HG03175 (cell line): ENCODE measurements at regions not wholly inside any gene's neighbourhood (a gene's known extent, or its start where the extent isn't known, plus 50 kb on each side); places are given as distances from the start of the nearest gene placed in this dataset.

Experiments used
- ATAC-seq: cut with Tn5 transposase; IDR thresholded peaks from one replicate; pipeline ENCODE4 v1.9.1; 2021; ENCODE audit warnings: mild to moderate bottlenecking, moderate library complexity; ENCODE audit not compliant: unreplicated experiment

DNA sequence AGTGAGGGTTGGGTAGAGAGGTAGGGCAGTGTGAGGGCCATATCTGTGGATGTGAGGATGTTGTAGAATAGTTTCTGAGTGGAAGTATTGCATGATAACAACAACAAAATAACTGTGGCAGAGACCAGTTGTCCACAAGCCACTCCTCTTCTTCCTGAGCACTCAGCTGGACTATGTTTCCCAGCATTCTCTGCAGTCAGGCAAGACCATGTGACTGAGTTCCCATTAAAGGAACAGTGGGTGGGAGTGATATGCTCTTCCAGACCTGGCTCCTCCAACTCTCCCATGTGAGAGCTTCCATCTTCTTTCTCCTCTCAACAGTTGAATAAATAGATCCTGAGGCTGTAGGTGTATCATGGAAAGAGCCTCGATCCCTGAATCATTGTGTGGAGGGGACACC lies 272.4 kb downstream of the CBLN1 start:
- ATAC-seq, result no peak

DNA sequence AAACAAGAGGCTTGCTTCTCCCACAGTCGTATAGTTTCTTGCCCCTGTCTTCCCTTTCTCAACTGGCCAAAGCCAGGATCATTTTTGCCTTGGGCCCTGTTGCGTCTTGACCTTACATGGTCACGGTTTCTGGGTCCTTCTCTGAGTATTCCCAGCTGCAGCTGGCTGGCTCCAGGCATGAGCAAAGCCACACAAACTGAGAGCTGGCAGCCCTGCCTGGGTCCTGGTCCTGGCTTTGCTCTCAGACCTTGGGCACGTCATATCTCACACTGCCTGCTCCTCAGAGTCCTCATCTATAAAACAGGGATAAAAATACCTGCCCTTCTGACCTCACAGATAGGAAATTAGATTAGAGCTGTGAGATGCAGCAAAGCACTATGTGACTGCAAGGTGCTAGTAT lies 277.6 kb downstream of the CBLN1 start:
- no peak for ATAC-seq

DNA sequence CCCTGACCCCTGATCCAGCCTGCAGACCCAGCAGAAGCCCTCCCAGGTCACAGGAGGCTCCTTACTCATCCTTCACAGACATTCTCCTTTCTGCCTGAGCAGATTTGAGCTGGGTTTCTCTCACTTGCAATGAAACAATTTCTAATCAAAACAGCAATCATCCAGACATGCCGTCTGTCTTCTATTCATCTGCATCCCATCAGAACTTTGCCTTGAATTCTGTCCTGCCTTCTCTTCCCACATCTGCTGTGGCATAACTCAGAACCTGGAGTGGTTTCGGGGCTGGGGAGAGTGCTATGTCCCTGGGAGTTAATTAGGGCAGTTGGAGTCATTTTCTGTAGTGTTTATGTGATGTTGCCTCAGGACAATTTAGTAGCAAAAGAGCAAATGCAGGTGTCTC lies 278.6 kb downstream of the CBLN1 start:
- ATAC-seq, result no peak

DNA sequence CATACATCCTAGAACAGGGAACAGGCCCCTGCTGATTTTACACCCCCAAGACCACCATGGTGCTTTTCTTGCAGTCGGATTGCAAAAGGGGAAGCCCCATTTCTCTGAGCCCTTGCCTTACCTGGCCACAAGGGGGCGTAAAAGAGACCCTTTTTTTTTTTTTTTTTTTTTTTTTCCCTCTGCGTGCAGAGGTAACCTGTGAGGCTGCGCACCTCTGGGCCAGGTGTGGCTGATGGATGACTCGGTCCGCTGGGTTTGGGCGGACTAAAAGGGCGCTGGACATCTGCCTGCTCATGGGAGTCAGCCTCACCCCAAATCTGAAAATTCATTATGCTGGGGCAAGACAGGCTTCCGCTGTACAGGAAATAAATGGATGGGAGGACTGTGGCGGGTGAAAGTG lies 281.0 kb downstream of the CBLN1 start:
- no peak for ATAC-seq

DNA sequence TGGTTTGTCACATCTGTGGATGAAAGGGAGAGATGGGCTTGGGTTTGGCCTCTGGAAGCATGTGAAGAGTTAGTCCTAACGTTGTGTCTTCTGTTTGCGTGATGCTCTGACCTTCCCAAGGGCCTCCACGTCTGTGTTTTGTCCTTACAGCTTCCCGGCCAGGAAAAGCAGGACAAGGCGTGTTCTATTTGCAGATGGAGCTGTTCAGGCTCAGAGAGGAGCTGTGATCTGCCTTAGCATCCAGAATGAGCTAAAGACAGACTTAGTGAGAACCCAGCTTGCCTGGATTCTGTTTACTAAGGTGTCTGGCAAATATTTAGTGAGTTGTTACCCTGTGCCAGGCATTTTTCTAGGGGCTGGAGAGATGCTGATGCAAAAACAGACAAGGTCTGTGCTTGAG lies 282.1 kb downstream of the CBLN1 start:
- ATAC-seq, result no peak

DNA sequence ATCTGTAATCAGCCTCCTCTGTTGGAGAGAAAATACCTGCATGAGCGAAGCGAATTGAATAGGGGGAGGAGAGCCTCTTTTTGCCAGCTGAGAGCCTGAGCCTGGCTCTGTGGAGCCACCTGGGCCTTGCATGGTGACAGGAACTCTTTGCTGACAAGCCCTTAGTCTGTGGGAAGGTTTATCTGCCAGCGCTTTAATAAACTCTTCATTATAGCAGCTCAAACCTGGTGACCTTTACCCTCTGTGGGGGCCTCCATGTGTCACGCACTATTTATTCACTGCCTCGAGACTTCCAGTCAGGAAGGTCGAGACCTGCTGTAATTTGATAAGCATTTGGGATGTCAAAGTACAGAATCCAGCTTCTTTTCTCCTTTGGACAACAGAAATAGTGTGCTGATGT lies 282.6 kb downstream of the CBLN1 start:
- no peak for ATAC-seq

DNA sequence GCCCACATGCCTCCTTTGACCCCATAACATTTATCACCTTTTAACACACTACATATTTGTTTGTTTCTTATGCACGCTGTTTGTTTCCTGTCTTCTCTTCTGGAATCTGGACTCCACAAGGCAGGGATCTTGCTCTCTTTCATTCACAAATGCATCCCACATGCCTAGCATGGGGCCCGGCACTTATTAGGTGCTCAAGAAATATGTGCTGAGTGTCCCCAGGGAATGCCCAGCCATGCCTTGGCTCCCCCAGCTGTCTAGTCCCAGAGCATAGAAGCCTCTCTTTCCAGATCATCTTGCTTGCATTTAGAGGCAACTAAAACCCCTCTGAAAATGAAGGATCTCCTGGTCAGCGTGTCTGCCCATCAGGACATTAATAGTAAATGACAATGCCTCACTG lies 283.7 kb downstream of the CBLN1 start:
- no peak for ATAC-seq

DNA sequence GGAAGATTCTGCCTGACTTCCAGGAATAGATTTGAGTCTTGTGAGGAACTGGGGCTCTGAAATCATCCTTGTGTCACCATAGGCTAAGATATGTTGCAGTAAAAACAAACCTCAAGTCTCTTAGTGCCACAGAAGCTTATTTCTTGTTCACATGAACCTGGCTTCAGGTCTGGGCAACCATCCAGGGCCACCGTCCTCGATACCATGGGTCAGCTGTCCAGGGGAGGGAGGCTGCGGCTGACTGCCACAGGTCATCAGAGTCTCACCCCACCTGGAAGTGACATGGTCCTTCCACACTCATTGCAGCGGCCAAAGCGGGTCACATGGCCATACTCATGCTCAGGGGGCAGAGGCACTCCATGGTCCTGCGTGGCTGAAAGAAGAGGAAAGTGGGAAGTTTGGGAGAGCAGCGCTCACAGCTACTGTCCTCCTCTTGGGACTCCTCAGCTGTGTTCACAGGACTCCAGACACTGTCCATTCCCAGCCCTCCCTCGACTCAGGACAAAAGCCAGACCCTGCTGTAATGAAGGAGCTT lies 284.5 kb downstream of the CBLN1 start:
- no peak for ATAC-seq

DNA sequence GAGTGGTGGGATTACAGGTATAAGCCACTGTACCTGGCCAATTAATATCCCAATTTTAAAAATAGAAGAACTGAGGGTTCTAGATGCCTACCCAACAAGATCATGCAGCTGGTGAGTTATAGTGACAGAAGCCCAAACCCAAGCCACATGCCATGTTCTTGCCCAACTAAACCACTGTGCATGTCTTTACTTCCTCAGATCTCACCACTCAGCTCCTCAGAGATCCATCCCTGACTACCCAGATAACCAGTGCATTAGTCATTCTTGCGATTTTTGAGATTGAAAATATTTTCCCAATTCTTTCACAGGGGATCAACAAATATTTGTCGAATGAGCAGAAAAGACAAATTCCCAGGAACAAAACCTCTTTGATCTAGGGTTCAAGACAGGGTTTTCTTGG lies 303.1 kb downstream of the CBLN1 start:
- no peak for ATAC-seq

DNA sequence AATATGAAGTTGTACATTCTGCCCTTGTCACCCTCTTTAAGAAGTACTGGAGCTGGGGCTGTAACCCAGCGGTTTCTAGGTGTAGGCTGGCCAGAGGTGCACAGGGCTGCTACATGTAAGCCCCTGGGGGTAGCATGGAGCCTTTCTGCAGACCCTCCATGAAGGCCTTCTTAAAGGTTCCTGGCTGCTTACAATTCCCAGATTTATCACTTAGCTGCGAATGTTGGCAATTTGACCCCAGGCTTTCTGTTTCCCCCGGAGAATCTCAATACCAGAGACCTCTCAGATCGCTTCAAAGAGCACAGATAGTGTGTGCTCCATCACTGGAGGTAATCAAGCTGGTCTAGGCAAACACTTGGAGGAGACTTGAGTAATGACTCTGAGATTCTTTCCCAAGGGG lies 309.4 kb downstream of the CBLN1 start:
- ATAC-seq, result no peak

DNA sequence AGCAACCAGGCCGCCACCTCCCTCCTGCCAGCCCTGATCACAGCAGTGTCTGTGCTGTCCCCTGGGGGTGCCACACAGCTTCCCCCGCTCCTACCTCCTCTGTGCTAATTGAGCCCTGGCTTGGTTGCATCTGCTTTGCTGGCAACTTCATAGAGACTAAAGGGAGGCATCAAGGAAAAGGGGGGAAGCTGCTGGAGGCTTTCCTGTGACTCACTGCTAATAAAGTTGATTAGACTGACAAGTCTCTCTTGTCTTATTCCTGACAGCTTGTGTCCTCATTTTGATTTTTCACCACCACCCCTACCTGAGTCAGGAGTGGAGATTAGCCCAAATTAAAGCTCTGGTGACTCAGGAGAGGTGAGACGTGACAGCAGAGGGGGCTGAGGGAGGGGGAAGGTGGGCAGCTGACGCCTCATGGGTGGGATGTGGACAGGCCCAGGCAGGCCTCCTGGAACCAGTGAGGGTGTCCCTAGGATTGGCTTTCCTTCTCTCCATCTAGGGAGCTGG lies 310.0 kb downstream of the CBLN1 start:
- ATAC-seq, result no peak

DNA sequence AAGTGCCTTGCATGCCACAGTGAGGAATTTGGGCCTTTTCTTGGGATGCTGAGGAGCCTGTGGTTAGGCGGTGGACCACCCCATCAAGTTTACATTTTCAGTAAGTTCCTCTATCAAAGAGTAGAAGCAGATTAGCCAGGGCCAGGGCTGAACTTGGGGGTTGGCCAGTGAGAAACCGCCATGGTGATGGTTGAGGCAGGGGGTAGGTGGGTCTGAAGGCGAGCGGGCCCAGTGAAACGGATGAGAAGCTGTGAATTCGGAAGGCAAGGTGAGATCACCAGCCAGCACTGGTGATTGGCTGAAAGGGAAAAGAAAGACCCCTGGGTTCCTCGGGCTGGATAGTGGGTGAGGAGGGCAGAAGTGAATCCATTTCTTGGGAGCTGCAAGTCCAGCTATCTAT lies 311.4 kb downstream of the CBLN1 start:
- no peak for ATAC-seq

DNA sequence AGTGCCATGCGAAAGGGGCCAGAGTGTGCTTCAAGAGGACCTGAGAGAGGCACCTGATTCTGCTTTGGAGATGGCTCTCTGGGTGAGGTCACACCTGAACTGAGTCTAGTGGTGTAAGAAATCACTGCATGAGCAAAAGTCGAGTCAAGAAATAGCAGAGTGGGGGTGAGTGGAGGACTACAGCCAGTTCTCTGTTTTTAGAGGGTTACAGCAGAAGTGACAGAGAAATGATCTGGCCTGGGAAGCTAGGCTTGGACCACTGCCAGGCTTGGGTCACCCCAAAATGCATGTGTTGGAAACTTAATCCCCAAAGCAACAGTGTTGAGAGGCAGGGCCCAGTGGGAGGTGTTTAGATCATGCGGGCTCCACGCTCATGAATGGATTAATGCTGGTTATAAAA lies 312.0 kb downstream of the CBLN1 start:
- ATAC-seq, result no peak

DNA sequence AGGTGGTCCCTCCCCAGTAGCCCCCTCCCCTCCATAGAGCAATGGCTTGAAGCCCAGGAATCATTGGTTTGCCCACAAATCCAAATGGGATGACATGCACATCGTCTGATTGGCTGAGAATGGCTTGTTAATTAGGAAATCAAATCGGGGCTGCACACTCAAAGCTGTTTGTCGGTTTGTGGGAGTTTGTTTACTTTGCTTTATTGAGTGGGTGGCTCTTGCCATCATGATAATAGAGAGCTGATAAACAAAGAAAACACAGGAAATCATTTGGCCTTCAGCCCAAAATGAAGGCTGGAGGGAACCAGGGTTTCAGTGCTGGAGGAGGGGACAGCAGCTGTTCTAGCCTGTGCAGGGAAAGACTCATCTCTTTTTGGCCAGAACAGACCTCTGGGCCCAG lies 316.3 kb downstream of the CBLN1 start:
- no peak for ATAC-seq

DNA sequence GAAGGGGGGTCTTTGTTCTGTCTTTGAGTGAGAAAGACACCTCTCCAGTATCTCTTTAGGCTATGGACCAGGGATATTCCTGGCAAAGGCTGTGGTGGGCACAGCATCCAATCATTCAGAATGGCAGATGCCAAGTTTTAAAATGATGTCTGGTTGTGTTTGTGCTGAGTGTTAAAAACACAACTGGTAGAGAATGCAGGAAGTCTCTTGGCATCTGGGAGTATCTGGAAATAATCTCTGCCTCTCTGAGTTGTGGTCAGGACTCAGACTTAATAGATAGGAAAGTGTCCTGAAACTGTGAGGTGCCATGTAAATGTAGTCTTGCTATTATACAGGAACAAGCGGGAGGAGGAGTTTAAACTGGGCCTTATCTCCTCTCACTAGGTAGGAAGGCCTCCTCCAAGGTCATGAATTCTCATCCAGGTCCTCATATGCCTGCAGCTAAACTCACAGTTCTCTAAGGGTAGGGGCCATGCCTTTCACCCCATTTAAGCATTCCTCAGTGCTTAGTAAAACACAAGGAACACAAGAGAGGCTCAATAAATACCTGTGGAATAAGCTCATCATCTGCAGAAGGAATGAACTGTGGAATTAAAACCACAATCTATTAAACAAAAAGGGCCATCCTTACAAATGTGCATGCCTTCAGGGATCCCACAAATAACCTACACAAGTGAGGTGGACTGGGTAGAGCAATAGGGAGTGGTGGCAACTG lies 317.6 kb downstream of the CBLN1 start:
- no peak for ATAC-seq

DNA sequence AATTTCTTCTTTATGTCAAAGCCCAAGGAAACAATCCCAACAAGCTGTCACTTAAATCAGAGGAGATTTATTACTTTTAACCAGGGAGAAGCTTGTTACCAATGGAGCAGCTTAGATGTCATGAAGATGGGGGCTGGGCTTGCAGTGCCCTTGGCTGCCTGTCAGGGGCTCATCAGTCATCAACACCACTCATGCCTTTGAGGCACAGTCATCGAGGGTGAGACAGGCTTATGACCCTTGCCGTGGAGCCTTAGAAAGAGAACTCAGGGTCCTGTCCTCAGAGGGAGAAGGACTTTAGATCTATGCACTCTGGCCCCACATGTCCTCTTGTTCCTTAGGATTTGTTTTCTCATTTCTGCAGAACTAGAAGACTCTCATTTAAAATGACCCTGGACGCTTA lies 318.3 kb downstream of the CBLN1 start:
- ATAC-seq, result no peak

DNA sequence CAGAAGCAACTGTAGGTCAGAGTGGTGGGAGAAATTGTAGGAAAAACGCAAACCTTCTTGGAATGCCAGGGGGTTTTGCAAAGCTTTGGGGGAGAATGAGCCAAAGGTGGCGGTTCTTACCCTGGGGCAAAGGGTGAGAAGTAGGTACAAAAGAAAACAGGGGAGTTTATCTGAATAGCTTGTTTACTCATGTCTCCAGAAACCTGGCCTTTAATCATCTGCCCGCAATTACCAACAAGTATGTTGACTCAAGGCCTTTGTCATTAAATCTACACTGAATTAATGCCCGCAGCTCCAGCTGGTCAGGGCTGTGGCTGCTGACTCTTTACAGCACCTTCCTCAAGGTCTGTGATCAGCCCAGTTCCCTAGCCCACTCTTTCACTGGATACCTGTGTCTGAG lies 320.1 kb downstream of the CBLN1 start:
- no peak for ATAC-seq

DNA sequence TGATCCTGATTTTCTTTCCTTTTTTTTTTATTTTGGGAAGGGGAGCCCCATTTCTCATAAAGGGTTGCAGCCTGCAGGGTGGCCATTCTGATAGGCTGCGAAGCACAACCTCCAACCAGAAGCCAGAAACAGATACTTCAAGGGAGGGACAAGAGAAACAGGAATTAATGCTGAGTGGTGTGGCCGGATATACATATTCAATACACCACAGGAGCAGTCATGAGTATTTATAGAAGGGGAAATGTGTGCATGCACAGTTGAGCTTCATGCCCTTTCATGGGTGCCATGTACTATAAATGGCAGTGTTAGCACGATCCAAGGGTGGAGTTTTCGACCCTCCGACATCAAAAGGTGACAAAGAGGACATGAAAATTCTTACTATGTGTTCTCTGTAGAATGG lies 320.8 kb downstream of the CBLN1 start:
- no peak for ATAC-seq

DNA sequence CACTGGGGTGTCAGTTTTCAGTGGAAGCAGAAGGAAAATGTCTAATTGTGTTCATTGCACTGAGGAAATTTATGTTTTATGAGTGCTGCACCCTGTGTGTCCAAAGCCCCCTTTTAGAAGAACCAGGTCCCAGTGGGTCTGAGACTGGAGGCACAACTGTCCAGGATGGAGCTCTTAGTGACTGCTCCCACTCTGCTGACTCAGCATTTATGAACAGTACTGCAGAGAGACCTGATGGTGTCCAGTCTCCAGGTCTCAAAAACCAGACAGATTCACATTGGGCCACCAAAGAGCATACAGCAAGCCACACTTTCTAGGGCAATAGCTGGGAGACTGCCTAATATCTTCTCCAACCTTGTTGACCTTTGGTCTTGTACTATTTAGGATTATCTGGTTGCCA lies 321.9 kb downstream of the CBLN1 start:
- no peak for ATAC-seq

DNA sequence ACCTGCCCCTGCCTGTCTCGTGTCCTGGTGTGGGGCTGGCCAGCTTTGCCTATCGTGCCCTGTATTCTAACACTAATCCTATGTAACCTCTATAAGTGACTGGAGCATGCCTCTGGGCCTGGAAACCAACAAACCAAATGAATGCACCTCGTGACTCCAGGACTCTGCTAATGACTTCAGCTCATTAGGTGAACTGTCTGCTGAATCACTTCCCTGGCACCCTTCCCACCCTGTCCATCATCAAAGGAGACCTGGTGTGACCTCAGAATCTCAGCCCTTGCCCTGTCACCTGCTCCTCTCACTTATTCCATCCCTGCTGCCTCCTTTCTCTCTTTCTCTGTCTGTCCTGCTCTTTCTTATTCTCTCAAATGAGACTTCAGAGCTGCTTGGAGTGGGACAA lies 322.4 kb downstream of the CBLN1 start:
- no peak for ATAC-seq

DNA sequence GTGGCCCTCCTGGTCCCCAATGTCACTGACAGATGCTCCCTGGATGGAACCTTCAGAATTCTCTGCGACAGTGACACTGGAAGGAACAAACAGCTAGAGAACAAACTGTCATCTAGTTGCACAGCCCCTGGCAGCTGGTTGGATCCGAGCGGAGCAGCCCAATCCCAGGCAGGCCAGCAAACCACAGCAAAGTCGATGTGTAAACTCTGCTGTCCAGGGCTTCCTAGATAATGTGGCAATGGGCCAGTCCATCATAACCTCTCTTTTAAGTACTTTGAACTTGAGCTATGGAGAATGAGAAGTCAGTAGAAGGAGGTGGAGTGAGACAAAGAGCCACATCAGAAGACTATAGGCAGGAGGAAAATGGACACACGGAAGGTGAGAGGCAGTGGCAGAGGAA lies 323.0 kb downstream of the CBLN1 start:
- no peak for ATAC-seq

DNA sequence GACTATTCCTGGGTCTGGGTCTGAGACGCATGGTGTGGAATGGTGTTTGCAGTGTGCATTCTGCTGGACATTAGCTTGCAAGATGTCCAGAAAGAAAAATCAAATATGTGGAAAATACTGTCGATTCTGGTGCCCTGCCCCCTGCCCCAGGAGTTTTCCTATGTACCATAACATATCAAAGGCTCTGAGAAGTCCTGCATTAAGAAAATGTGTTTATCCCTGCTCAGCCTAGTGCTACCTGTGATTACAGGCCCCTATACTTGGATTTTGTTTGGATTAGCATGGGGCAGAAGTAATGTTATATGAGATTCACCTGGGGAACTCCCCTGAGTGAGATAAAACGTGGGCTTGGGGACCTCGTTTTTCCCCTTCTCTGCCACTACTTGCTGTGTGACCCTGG lies 325.0 kb downstream of the CBLN1 start:
- no peak for ATAC-seq

DNA sequence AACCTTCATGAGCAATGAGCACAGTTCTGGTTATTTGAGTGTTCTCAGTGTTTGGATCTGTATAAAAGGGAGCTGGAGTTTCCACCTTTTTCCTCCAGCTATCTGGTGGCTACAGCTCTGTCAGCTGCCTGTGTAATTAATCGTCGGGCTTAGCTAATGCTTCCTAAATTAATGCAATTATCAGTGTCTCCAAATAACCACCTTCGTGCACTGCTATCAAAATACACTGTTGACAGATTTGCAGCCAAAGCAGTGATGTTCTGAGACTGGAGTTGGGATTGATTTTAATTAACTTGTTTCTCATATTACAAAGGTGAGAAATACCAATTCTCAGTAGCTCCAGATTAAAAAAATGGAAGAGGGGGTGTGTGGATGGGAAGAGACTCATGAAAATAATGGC lies 325.8 kb downstream of the CBLN1 start:
- ATAC-seq, result no peak
